Keratinocyte (primary cell): ENCODE measurements at regions not wholly inside any gene's neighbourhood (a gene's known extent, or its start where the extent isn't known, plus 50 kb on each side); places are given as distances from the start of the nearest gene placed in this dataset.

ENCODE experiments used
- CTCF ChIP-seq, 3 experiments: IDR thresholded peaks in 1 of 3; conservative IDR thresholded peaks in 1 of 3; optimal IDR thresholded peaks in 1 of 3; 2 replicates in 2 of 3; 3 replicates in 1 of 3; pipeline versions ENCODE3 to v1.5.1; 2011; ENCODE audit warnings: low read length in 3 of 3, mild to moderate bottlenecking in 3 of 3, moderate library complexity in 2 of 3, control low read depth in 1 of 3, inconsistent platforms in 1 of 3; ENCODE audit not compliant: insufficient read depth in 2 of 3; ENCODE audit errors: extremely low read depth in 1 of 3
- EZH2 ChIP-seq: IDR thresholded peaks from one replicate; pipeline ENCODE4 v1.6.1; 2012; ENCODE audit warnings: inconsistent platforms, mild to moderate bottlenecking, low read length, moderate library complexity

GRCh38 chr13:80658705-80659104 is 317.8 kb upstream of the SPRY2 start:
- TF ChIP-seq CTCF (optimal IDR thresholded peaks at IDR 0.05 in 1 of 3, IDR thresholded peaks at IDR 0.05 in 1 of 3, conservative IDR thresholded peaks at IDR 0.05 in 1 of 3; ENCODE audit: extremely low read depth in 1 of 3, insufficient read depth in 2 of 3, low read length in 3 of 3) (no peak), EZH2 (no peak)
